ENCODE measurements at regions not wholly inside any gene's neighbourhood (a gene's known extent, or its start where the extent isn't known, plus 50 kb on each side); places are given as distances from the start of the nearest gene placed in this dataset.

DNA sequence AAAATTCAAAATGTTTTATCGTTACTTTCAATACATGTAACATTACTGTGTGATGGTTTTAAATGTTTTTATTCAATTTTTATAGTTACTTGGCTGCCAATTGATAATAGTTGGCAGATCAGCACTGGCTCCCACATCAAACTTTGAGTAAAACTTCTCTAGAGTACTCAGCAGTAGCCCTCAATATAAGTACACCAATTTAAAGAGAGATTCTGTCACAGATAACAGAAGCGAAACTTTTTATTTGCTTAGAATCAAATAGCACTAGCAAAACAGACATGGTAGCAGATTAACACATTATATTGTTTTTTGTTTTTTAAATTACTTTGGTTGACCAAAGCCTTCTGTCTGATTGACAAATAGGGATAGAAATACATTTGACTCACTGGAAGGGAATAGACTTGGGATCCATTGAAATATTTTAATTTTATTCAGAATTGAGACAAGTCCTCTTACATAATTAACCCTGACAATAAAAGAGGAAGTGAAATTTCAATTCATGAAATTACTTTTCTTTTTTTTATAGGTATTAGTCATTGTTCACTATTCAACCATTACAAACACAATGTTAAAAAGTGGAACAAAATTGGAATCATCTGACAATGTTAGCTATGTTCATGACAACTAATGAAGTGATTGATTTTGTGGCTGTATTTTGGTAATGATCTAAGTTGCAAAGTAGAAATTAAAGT, 554.9 kb downstream of the KLHL4 start:
- Mint-ChIP-seq H3K4me3 (no peak overlapping the region), H3K27ac (no peak overlapping the region), H3K27me3 (ENCODE audit: low read depth) (no peaks in the 10 kb centered on the region), H3K4me1 (no peaks in the 10 kb centered on the region), H3K9me3 (no peaks in the 10 kb centered on the region), H3K36me3 (no peaks in the 10 kb centered on the region)
- DNase-seq (ENCODE audit: low spot score) = no peak
- ATAC-seq = no peak
- ChIA-PET POLR2A (no interaction called here), CTCF (no interaction called here)
- TF ChIP-seq MAX (CRISPR knock-in tag; IDR thresholded peaks at IDR 0.05) (no peak), JAZF1 (CRISPR knock-in tag; IDR thresholded peaks at IDR 0.05) (no peak), FOXP1 (CRISPR knock-in tag; IDR thresholded peaks at IDR 0.05; ENCODE audit: borderline replicate concordance) (no peak), CDX4 (CRISPR knock-in tag; IDR thresholded peaks at IDR 0.05; ENCODE audit: borderline replicate concordance) (no peak), GABPB1 (CRISPR knock-in tag; IDR thresholded peaks at IDR 0.05) (no peak), NR3C1 (CRISPR knock-in tag; conservative IDR thresholded peaks at IDR 0.05; ENCODE audit: low read depth) (no peak), PRDM15 (CRISPR knock-in tag; IDR thresholded peaks at IDR 0.05) (no peak), ZSCAN18 (CRISPR knock-in tag; IDR thresholded peaks at IDR 0.05) (no peak), SMAD3 (CRISPR knock-in tag; IDR thresholded peaks at IDR 0.05; ENCODE audit: borderline replicate concordance) (no peak), TP53 (CRISPR knock-in tag; IDR thresholded peaks at IDR 0.05) (no peak)
- TF ChIP-seq, protein P1, sequence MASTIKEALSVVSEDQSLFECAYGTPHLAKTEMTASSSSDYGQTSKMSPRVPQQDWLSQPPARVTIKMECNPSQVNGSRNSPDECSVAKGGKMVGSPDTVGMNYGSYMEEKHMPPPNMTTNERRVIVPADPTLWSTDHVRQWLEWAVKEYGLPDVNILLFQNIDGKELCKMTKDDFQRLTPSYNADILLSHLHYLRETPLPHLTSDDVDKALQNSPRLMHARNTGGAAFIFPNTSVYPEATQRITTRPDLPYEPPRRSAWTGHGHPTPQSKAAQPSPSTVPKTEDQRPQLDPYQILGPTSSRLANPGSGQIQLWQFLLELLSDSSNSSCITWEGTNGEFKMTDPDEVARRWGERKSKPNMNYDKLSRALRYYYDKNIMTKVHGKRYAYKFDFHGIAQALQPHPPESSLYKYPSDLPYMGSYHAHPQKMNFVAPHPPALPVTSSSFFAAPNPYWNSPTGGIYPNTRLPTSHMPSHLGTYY (CRISPR knock-in tag; IDR thresholded peaks at IDR 0.05) = no peak

GRCh38 chrX:88101968-88102367, 584.4 kb downstream of the KLHL4 start:
- Mint-ChIP-seq H3K4me3 (no peak overlapping the region), H3K9me3 (peaks cover 3% of the 10 kb centered on the region; the same call in 1 of the 2 replicates), H3K36me3 (no peaks in the 10 kb centered on the region), H3K4me1 (peaks cover 11% of the 10 kb centered on the region), H3K27me3 (ENCODE audit: low read depth) (no peaks in the 10 kb centered on the region; the same call in 1 of the 2 replicates), H3K27ac (no peak overlapping the region)
- ChIA-PET POLR2A (interaction anchor here (0.7 kb wide), 1 partner anchor 452 kb away, joined by 3 read pairs; no protein-coding TSS in a partner anchor), CTCF (no interaction called here)
- no peak for DNase-seq (ENCODE audit: low spot score)
- ATAC-seq = no peak
- TF ChIP-seq MYBL2 (CRISPR knock-in tag; IDR thresholded peaks at IDR 0.05) (no peak), CREB1 (CRISPR knock-in tag; IDR thresholded peaks at IDR 0.05) (no peak), ESRRA (CRISPR knock-in tag; IDR thresholded peaks at IDR 0.05; ENCODE audit: borderline replicate concordance) (no peak), PRDM15 (CRISPR knock-in tag; IDR thresholded peaks at IDR 0.05) (no peak), ZBTB21 (CRISPR knock-in tag; IDR thresholded peaks at IDR 0.05; ENCODE audit: borderline replicate concordance) (no peak), ZNF396 (CRISPR knock-in tag; IDR thresholded peaks at IDR 0.05; ENCODE audit: borderline replicate concordance) (no peak), GRHL2 (CRISPR knock-in tag; IDR thresholded peaks at IDR 0.05; ENCODE audit: insufficient replicate concordance, severe bottlenecking) (no peak)
- TF ChIP-seq, protein P2, sequence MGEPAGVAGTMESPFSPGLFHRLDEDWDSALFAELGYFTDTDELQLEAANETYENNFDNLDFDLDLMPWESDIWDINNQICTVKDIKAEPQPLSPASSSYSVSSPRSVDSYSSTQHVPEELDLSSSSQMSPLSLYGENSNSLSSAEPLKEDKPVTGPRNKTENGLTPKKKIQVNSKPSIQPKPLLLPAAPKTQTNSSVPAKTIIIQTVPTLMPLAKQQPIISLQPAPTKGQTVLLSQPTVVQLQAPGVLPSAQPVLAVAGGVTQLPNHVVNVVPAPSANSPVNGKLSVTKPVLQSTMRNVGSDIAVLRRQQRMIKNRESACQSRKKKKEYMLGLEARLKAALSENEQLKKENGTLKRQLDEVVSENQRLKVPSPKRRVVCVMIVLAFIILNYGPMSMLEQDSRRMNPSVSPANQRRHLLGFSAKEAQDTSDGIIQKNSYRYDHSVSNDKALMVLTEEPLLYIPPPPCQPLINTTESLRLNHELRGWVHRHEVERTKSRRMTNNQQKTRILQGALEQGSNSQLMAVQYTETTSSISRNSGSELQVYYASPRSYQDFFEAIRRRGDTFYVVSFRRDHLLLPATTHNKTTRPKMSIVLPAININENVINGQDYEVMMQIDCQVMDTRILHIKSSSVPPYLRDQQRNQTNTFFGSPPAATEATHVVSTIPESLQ (CRISPR knock-in tag; IDR thresholded peaks at IDR 0.05) = no peak
- TF ChIP-seq, protein P3, sequence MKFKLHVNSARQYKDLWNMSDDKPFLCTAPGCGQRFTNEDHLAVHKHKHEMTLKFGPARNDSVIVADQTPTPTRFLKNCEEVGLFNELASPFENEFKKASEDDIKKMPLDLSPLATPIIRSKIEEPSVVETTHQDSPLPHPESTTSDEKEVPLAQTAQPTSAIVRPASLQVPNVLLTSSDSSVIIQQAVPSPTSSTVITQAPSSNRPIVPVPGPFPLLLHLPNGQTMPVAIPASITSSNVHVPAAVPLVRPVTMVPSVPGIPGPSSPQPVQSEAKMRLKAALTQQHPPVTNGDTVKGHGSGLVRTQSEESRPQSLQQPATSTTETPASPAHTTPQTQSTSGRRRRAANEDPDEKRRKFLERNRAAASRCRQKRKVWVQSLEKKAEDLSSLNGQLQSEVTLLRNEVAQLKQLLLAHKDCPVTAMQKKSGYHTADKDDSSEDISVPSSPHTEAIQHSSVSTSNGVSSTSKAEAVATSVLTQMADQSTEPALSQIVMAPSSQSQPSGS (CRISPR knock-in tag; IDR thresholded peaks at IDR 0.05; ENCODE audit: borderline replicate concordance, low read depth) = no peak

Data from WTC11 (cell line).